ENCODE measurements at regions not wholly inside any gene's neighbourhood (a gene's known extent, or its start where the extent isn't known, plus 50 kb on each side); places are given as distances from the start of the nearest gene placed in this dataset.
A peak's percentile ranks its signal among the peaks of the same experiment; 100 is the strongest.

GRCh38 chr21:18460979-18461378 is 57.4 kb upstream of the TMPRSS15 start:
- Histone ChIP-seq H3K27ac (peak overlapping the region; percentile 87), H3K4me1 (peaks cover 23% of the 10 kb centered on the region), H3K9ac (no peak overlapping the region), H3K9me3 (peaks cover 9% of the 10 kb centered on the region; the same call in 1 of the 2 replicates), H3K36me3 (no peaks in the 10 kb centered on the region), H4K20me1 (no peaks in the 10 kb centered on the region), H3K4me2 (peak overlapping the region; percentile 56), H3K27me3 (no peaks in the 10 kb centered on the region), H3K4me3 (peak overlapping the region; percentile 25; the same call in 1 of the 2 replicates)
- peak; percentile 83; the same call in 1 of the 2 replicates for TF ChIP-seq Cebpa-rat (IDR thresholded peaks at IDR 0.05)

DNA sequence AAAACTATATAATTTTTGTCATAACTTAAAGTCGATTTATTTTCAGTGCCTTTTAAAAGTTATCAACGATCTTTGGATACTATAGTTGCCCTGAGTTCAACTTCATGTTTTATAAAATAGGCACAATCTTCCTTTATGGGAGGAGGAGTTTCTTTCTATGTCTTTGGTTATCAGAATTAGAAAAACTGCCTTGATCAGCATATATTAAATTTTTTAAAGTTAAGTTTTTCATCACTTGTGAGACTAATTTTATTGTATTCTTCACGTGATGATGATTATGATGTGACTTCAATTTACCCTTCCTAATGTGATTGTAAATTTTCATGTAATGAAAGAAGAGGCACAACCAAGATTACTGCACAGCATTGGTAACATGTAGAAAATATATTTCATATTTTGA is 58.2 kb upstream of the TMPRSS15 start:
- Histone ChIP-seq H3K27ac (peak overlapping the region; percentile 87), H3K4me1 (peaks cover 23% of the 10 kb centered on the region), H4K20me1 (no peaks in the 10 kb centered on the region), H3K36me3 (no peaks in the 10 kb centered on the region), H3K4me3 (no peak overlapping the region), H3K27me3 (no peaks in the 10 kb centered on the region), H3K9ac (no peak overlapping the region), H3K4me2 (no peak overlapping the region; the same call in 1 of the 2 replicates), H3K9me3 (peaks cover 12% of the 10 kb centered on the region; the same call in 1 of the 2 replicates)
- no peak for TF ChIP-seq Cebpa-rat (IDR thresholded peaks at IDR 0.05)

DNA sequence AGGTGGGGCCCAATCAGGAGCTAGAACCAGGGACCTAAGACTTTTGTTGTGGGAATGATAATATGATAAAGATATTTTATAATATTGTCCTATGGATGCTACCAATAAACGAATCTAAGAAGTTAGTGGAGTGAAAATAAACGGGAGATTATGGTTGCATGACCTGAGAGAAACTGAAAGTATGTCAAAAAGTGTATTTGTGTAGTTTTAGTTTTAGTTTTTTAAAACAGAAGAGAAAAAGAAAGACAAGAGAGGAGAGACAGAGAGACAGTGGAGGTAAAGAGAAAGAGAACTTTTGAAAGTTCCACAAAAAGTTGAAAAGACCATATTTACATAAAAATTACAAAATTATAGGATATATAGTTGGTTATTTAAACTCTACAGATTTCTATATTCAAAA is 64.1 kb upstream of the TMPRSS15 start:
- H3K27me3 ChIP-seq, result no peaks in the 10 kb centered on the region
- H3K4me1 ChIP-seq, result peaks cover 5% of the 10 kb centered on the region; the same call in 1 of the 2 replicates
- no peak overlapping the region for H3K4me2 ChIP-seq
- no peak overlapping the region for H3K9ac ChIP-seq
- H3K4me3 ChIP-seq, result no peak overlapping the region
- no peaks in the 10 kb centered on the region for H4K20me1 ChIP-seq
- no peak for TF ChIP-seq Cebpa-rat (IDR thresholded peaks at IDR 0.05)
- H3K27ac ChIP-seq, result no peak overlapping the region
- H3K9me3 ChIP-seq, result peaks cover 12% of the 10 kb centered on the region; the same call in 1 of the 2 replicates
- no peaks in the 10 kb centered on the region for H3K36me3 ChIP-seq

DNA sequence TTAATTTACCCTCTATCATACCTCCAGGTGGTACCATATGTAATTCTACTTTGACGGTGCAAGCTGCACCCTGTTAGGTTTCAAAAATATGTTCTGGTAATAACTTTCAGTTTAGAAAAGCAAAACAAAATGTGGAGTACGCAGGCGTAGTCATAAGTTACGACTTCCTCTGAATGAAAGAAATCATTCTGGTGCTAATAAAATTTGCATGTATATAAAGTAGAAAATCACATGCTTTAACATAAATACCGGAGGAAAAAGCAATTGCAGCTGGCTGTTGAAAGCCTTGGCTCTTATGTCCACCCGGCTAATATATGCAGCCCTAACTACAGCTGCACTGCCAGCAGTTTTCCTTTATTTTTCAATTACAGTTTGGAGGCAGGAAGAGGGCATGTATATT is 65.2 kb upstream of the TMPRSS15 start:
- TF ChIP-seq Cebpa-rat (IDR thresholded peaks at IDR 0.05), result no peak
- Histone ChIP-seq H3K9me3 (peaks cover 12% of the 10 kb centered on the region; the same call in 1 of the 2 replicates), H4K20me1 (no peaks in the 10 kb centered on the region), H3K4me2 (no peak overlapping the region), H3K4me1 (peaks cover 5% of the 10 kb centered on the region; the same call in 1 of the 2 replicates), H3K27ac (no peak overlapping the region), H3K27me3 (no peaks in the 10 kb centered on the region), H3K9ac (no peak overlapping the region), H3K36me3 (no peaks in the 10 kb centered on the region), H3K4me3 (no peak overlapping the region)

- Histone ChIP-seq H3K4me3 (no peak overlapping the region), H3K36me3 (no peaks in the 10 kb centered on the region), H3K4me2 (no peak overlapping the region), H4K20me1 (no peaks in the 10 kb centered on the region), H3K27ac (no peak overlapping the region), H3K27me3 (no peaks in the 10 kb centered on the region), H3K4me1 (no peaks in the 10 kb centered on the region), H3K9me3 (0 out of 2 replicates have a peak, but pooled peaks cover 3% of the 10 kb centered on the region), H3K9ac (no peak overlapping the region)
- TF ChIP-seq Cebpa-rat (IDR thresholded peaks at IDR 0.05), result no peak
Observed at GRCh38 chr21:18476639-18477038, 73.1 kb upstream of the TMPRSS15 start.

GRCh38 chr21:18477043-18477442 is 73.5 kb upstream of the TMPRSS15 start:
- Histone ChIP-seq H3K4me2 (no peak overlapping the region), H3K36me3 (no peaks in the 10 kb centered on the region), H3K4me1 (no peaks in the 10 kb centered on the region), H4K20me1 (no peaks in the 10 kb centered on the region), H3K27me3 (no peaks in the 10 kb centered on the region), H3K27ac (no peak overlapping the region), H3K9me3 (0 out of 2 replicates have a peak, but pooled peaks cover 3% of the 10 kb centered on the region), H3K9ac (no peak overlapping the region), H3K4me3 (no peak overlapping the region)
- no peak for TF ChIP-seq Cebpa-rat (IDR thresholded peaks at IDR 0.05)

- no peaks in the 10 kb centered on the region for H3K4me1 ChIP-seq
- H3K4me2 ChIP-seq, result no peak overlapping the region
- H3K4me3 ChIP-seq, result no peak overlapping the region
- no peaks in the 10 kb centered on the region for H3K27me3 ChIP-seq
- H4K20me1 ChIP-seq, result no peaks in the 10 kb centered on the region
- no peak for TF ChIP-seq Cebpa-rat (IDR thresholded peaks at IDR 0.05)
- no peaks in the 10 kb centered on the region for H3K36me3 ChIP-seq
- 0 out of 2 replicates have a peak, but pooled peaks cover 3% of the 10 kb centered on the region for H3K9me3 ChIP-seq
- no peak overlapping the region for H3K9ac ChIP-seq
- H3K27ac ChIP-seq, result no peak overlapping the region
Observed at GRCh38 chr21:18478513-18478912, 74.9 kb upstream of the TMPRSS15 start.

GRCh38 chr21:18488252-18488651 is 84.7 kb upstream of the TMPRSS15 start:
- Histone ChIP-seq H3K27ac (no peak overlapping the region), H3K9me3 (no peaks in the 10 kb centered on the region), H3K4me1 (no peaks in the 10 kb centered on the region), H4K20me1 (no peaks in the 10 kb centered on the region), H3K36me3 (no peaks in the 10 kb centered on the region), H3K27me3 (no peaks in the 10 kb centered on the region), H3K4me2 (no peak overlapping the region), H3K9ac (no peak overlapping the region), H3K4me3 (no peak overlapping the region)
- no peak for TF ChIP-seq Cebpa-rat (IDR thresholded peaks at IDR 0.05)

GRCh38 chr21:18493422-18493821 is 89.8 kb upstream of the TMPRSS15 start:
- no peak overlapping the region for H3K9ac ChIP-seq
- no peaks in the 10 kb centered on the region for H3K36me3 ChIP-seq
- H3K4me3 ChIP-seq, result no peak overlapping the region
- TF ChIP-seq Cebpa-rat (IDR thresholded peaks at IDR 0.05), result no peak
- no peaks in the 10 kb centered on the region for H4K20me1 ChIP-seq
- no peaks in the 10 kb centered on the region for H3K4me1 ChIP-seq
- no peak overlapping the region for H3K27ac ChIP-seq
- H3K9me3 ChIP-seq, result no peaks in the 10 kb centered on the region
- H3K4me2 ChIP-seq, result no peak overlapping the region
- H3K27me3 ChIP-seq, result no peaks in the 10 kb centered on the region

- Histone ChIP-seq H3K9me3 (no peaks in the 10 kb centered on the region), H3K36me3 (no peaks in the 10 kb centered on the region), H3K4me2 (no peak overlapping the region), H3K4me1 (no peaks in the 10 kb centered on the region), H3K27me3 (no peaks in the 10 kb centered on the region), H4K20me1 (no peaks in the 10 kb centered on the region), H3K9ac (no peak overlapping the region), H3K27ac (no peak overlapping the region), H3K4me3 (no peak overlapping the region)
- TF ChIP-seq Cebpa-rat (IDR thresholded peaks at IDR 0.05), result no peak
Observed at GRCh38 chr21:18495523-18495922, 91.9 kb upstream of the TMPRSS15 start.

- Histone ChIP-seq H3K36me3 (no peaks in the 10 kb centered on the region), H3K4me1 (no peaks in the 10 kb centered on the region), H3K9ac (no peak overlapping the region), H3K27me3 (no peaks in the 10 kb centered on the region), H4K20me1 (no peaks in the 10 kb centered on the region), H3K4me3 (no peak overlapping the region), H3K9me3 (peaks cover 6% of the 10 kb centered on the region), H3K27ac (no peak overlapping the region), H3K4me2 (no peak overlapping the region)
- no peak for TF ChIP-seq Cebpa-rat (IDR thresholded peaks at IDR 0.05)
Observed at GRCh38 chr21:18498431-18498830, 94.8 kb upstream of the TMPRSS15 start.
